ENCODE measurements at regions not wholly inside any gene's neighbourhood (a gene's known extent, or its start where the extent isn't known, plus 50 kb on each side); places are given as distances from the start of the nearest gene placed in this dataset.
A peak's percentile ranks its signal among the peaks of the same experiment; 100 is the strongest.
"Not testable (repeated sequence)": the region's sequence is repeated elsewhere in the genome, so short reads cannot be mapped to it uniquely, and the experiment has no call there.

- DNase-seq: no peak
Observed at GRCh38 chr3:177405191-177405672, 207.9 kb upstream of the TBL1XR1 start.

- DNase-seq: peak; percentile 12
Observed at GRCh38 chr3:177410730-177411129, 213.4 kb upstream of the TBL1XR1 start.

- no peak for DNase-seq
Observed at GRCh38 chr3:177411201-177411600, 213.9 kb upstream of the TBL1XR1 start.

GRCh38 chr3:177412677-177413170, 215.4 kb upstream of the TBL1XR1 start:
- not testable (repeated sequence) for DNase-seq

- DNase-seq: no peak
Observed at GRCh38 chr3:177414093-177414492, 216.8 kb upstream of the TBL1XR1 start.

GRCh38 chr3:177418787-177419186, 221.5 kb upstream of the TBL1XR1 start:
- no peak for DNase-seq

GRCh38 chr3:177419904-177420601, 222.8 kb upstream of the TBL1XR1 start:
- no peak for DNase-seq

- no peak for DNase-seq
Observed at GRCh38 chr3:177420651-177421480, 223.6 kb upstream of the TBL1XR1 start.

GRCh38 chr3:177421481-177421785, 224.2 kb upstream of the TBL1XR1 start:
- DNase-seq: no peak

- no peak for DNase-seq
Observed at GRCh38 chr3:177424521-177424920, 227.2 kb upstream of the TBL1XR1 start.

GRCh38 chr3:177425042-177425441, 227.8 kb upstream of the TBL1XR1 start:
- DNase-seq: no peak

- no peak for DNase-seq
Observed at GRCh38 chr3:177426106-177426877, 229.0 kb upstream of the TBL1XR1 start.

GRCh38 chr3:177426878-177427495, 229.7 kb upstream of the TBL1XR1 start:
- peak; percentile 65 for DNase-seq

GRCh38 chr3:177427540-177427939, 230.3 kb upstream of the TBL1XR1 start:
- DNase-seq: peak; percentile 47

GRCh38 chr3:177429079-177429478, 231.8 kb upstream of the TBL1XR1 start:
- no peak for DNase-seq

GRCh38 chr3:177429771-177430170, 232.5 kb upstream of the TBL1XR1 start:
- DNase-seq: no peak

GRCh38 chr3:177430653-177431052, 233.4 kb upstream of the TBL1XR1 start:
- DNase-seq: no peak

- no peak for DNase-seq
Observed at GRCh38 chr3:177431525-177432176, 234.4 kb upstream of the TBL1XR1 start.

GRCh38 chr3:177435301-177435700, 238.0 kb upstream of the TBL1XR1 start:
- no peak for DNase-seq

- DNase-seq: no peak
Observed at GRCh38 chr3:177437513-177438337, 240.4 kb upstream of the TBL1XR1 start.

GRCh38 chr3:177438596-177439220, 241.4 kb upstream of the TBL1XR1 start:
- DNase-seq: no peak
